Caco-2 (cell line): ENCODE measurements at regions not wholly inside any gene's neighbourhood (a gene's known extent, or its start where the extent isn't known, plus 50 kb on each side); places are given as distances from the start of the nearest gene placed in this dataset.

Source experiments
- BruUV-seq: library from RNA; stranded (reverse); fragments of 400-500 nt; replicated peaks from 2 replicates; lab custom pipeline; 2021; lab: Mats Ljungman, UMichigan
- CTCF ChIA-PET: fragments of 300-600 bp; sonication (Branson Sonifier 250); formaldehyde crosslinking; loops from one replicate; lab custom pipeline; 2022; ENCODE audit warnings: antibody characterized with exemption; lab: Charles Lee
- POLR2A ChIA-PET: fragments of 300-600 bp; sonication (Branson Sonifier 250); formaldehyde crosslinking; loops from one replicate; lab custom pipeline; 2022; ENCODE audit warnings: antibody characterized with exemption; lab: Charles Lee
- DNase-seq, 2 experiments: peaks; one replicate each; pipeline versions ENCODE4 v3.0.0 to v3.0.0-alpha.2; 2020 to 2022
- H3K27me3 ChIP-seq: replicated peaks from 2 replicates; pipeline ENCODE4 v1.6.0; 2011; ENCODE audit warnings: low read length; ENCODE audit not compliant: control insufficient read depth, insufficient read depth
- H3K36me3 ChIP-seq: 2 replicates; pipeline ENCODE4 v1.5.1; 2011; ENCODE audit warnings: low read length; ENCODE audit not compliant: control insufficient read depth, insufficient read depth
- H3K4me1 ChIP-seq: fragments of 250-450 bp; sonication (Bioruptor Pico); 2 replicates; pipeline ENCODE4 v1.5.1; 2020; ENCODE audit warnings: mild to moderate bottlenecking
- H3K4me3 ChIP-seq: 2 replicates; pipeline ENCODE4 v1.5.1; 2011; ENCODE audit warnings: low read depth, mild to moderate bottlenecking, control low read depth, low read length
- H3K9me3 ChIP-seq: fragments of 250-450 bp; sonication (Bioruptor Pico); 2 replicates; pipeline ENCODE4 v1.5.1; 2020; ENCODE audit warnings: mild to moderate bottlenecking, moderate library complexity
- H3K27ac Mint-ChIP-seq: one replicate; pipeline ENCODE4 v1.8.0; 2022; ENCODE audit warnings: mixed read lengths; ENCODE audit not compliant: unreplicated experiment
- H3K27me3 Mint-ChIP-seq: one replicate; pipeline ENCODE4 v1.8.0; 2022; ENCODE audit warnings: mixed read lengths; ENCODE audit not compliant: insufficient read depth, unreplicated experiment
- H3K36me3 Mint-ChIP-seq: one replicate; pipeline ENCODE4 v1.8.0; 2022; ENCODE audit warnings: mild to moderate bottlenecking, mixed read lengths; ENCODE audit not compliant: insufficient read depth, unreplicated experiment
- H3K4me1 Mint-ChIP-seq: one replicate; pipeline ENCODE4 v1.8.0; 2022; ENCODE audit warnings: low read depth, mixed read lengths; ENCODE audit not compliant: unreplicated experiment
- H3K4me3 Mint-ChIP-seq: one replicate; pipeline ENCODE4 v1.8.0; 2022; ENCODE audit warnings: mild to moderate bottlenecking, moderate library complexity, mixed read lengths; ENCODE audit not compliant: unreplicated experiment
- H3K9me3 Mint-ChIP-seq: one replicate; pipeline ENCODE4 v1.8.0; 2022; ENCODE audit warnings: mixed read lengths; ENCODE audit not compliant: unreplicated experiment
- intact Hi-C: fragments of 100-400 bp; cut with micrococcal nuclease; formaldehyde crosslinking; loops from one replicate; pipeline ENCODE4 v1.10.0; 2022; ENCODE audit not compliant: unreplicated experiment
- TF ChIP-seq, protein P1 (sequence below), 2 experiments: fragments of 200-600 bp in 1 of 2; IDR thresholded peaks; 1 replicate in 1 of 2; 2 replicates in 1 of 2; pipeline versions ENCODE4 v1.5.1 to v1.8.0; 2011 to 2022; ENCODE audit warnings: antibody characterized with exemption in 1 of 2, control low read depth in 1 of 2, inconsistent platforms in 1 of 2, low read depth in 1 of 2, low read length in 1 of 2, mild to moderate bottlenecking in 1 of 2, moderate library complexity in 1 of 2; ENCODE audit not compliant: insufficient read depth in 1 of 2, severe bottlenecking in 1 of 2, unreplicated experiment in 1 of 2

DNA sequence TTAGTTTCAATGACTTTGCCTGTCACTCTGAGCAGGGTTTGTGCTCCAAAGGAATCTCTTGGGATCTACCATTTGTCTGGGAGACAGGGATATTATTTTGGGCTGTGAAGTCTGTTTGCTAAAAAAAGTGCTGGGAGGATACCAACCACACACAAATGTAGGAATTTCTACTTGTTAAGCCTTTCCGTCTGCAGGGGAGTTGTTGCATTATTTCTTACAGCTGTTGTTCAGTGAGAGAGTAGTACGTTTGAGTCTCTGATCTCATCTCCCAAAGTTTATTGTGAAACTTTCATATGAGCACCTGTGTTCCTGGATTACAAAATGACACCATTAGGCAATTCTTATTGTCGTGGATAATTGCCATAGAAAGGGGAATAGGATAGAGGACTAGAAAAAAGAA, 78.3 kb upstream of the SEMA6A start:
- Mint-ChIP-seq H3K4me1 (no peaks in the 10 kb centered on the region), H3K9me3 (no peaks in the 10 kb centered on the region), H3K4me3 (no peak overlapping the region), H3K36me3 (no peaks in the 10 kb centered on the region), H3K27me3 (no peaks in the 10 kb centered on the region), H3K27ac (no peak overlapping the region)
- Histone ChIP-seq H3K4me3 (no peak overlapping the region), H3K27me3 (no peaks in the 10 kb centered on the region), H3K4me1 (no peaks in the 10 kb centered on the region), H3K36me3 (no peaks in the 10 kb centered on the region), H3K9me3 (no peaks in the 10 kb centered on the region)
- DNase-seq: no peak
- POLR2A ChIA-PET: interaction anchor here (0.6 kb wide), 1 partner anchor 78 kb away, joined by 4 read pairs; the partner anchor contains the start of gene SEMA6A
- TF ChIP-seq, protein P1, sequence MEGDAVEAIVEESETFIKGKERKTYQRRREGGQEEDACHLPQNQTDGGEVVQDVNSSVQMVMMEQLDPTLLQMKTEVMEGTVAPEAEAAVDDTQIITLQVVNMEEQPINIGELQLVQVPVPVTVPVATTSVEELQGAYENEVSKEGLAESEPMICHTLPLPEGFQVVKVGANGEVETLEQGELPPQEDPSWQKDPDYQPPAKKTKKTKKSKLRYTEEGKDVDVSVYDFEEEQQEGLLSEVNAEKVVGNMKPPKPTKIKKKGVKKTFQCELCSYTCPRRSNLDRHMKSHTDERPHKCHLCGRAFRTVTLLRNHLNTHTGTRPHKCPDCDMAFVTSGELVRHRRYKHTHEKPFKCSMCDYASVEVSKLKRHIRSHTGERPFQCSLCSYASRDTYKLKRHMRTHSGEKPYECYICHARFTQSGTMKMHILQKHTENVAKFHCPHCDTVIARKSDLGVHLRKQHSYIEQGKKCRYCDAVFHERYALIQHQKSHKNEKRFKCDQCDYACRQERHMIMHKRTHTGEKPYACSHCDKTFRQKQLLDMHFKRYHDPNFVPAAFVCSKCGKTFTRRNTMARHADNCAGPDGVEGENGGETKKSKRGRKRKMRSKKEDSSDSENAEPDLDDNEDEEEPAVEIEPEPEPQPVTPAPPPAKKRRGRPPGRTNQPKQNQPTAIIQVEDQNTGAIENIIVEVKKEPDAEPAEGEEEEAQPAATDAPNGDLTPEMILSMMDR (IDR thresholded peaks at IDR 0.05; ENCODE audit: insufficient read depth in 1 of 2, low read depth in 1 of 2, low read length in 1 of 2, severe bottlenecking in 1 of 2, unreplicated experiment in 1 of 2): no peak
- intact Hi-C loops: no loop called here
- CTCF ChIA-PET: no interaction called here
- BruUV-seq: no TSS peak

DNA sequence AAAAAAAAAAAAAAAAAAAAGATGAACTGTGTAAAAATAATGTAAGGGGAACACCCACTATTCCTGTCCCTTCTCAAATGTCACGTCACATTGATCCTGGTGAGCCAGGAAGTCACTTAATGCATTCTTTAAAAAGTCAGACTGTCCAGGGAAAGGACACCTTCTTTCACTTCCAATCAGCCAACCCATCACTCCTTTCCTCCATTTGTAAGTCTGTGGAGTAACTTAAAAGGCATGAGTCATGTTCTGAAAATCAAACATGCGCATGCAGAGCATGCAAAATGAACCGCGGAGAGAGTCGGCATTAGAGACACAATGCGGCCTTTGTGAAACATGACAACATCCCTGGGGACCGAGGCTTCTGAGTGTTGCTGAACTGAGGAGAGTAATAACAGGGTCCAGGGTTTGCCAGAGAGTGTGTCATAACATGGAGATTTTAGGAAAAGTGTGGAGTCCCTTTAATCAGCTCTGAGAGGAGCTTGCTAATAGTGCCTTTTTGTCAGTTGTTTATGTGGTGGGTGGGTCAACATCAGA, 77.6 kb upstream of the SEMA6A start:
- no TSS peak for BruUV-seq
- Mint-ChIP-seq H3K27me3 (no peaks in the 10 kb centered on the region), H3K27ac (no peak overlapping the region), H3K4me1 (no peaks in the 10 kb centered on the region), H3K9me3 (no peaks in the 10 kb centered on the region), H3K4me3 (no peak overlapping the region), H3K36me3 (no peaks in the 10 kb centered on the region)
- no peaks in the 10 kb centered on the region for H3K27me3 ChIP-seq
- H3K9me3 ChIP-seq: no peaks in the 10 kb centered on the region
- no peak for DNase-seq
- ChIA-PET POLR2A (interaction anchor here (0.6 kb wide), 1 partner anchor 78 kb away, joined by 4 read pairs; the partner anchor contains the start of gene SEMA6A), CTCF (no interaction called here)
- H3K4me1 ChIP-seq: no peaks in the 10 kb centered on the region
- H3K36me3 ChIP-seq: no peaks in the 10 kb centered on the region
- H3K4me3 ChIP-seq: no peak overlapping the region
- intact Hi-C loops: no loop called here
- TF ChIP-seq, protein P1 (IDR thresholded peaks at IDR 0.05; ENCODE audit: insufficient read depth in 1 of 2, low read depth in 1 of 2, low read length in 1 of 2, severe bottlenecking in 1 of 2, unreplicated experiment in 1 of 2): no peak

DNA sequence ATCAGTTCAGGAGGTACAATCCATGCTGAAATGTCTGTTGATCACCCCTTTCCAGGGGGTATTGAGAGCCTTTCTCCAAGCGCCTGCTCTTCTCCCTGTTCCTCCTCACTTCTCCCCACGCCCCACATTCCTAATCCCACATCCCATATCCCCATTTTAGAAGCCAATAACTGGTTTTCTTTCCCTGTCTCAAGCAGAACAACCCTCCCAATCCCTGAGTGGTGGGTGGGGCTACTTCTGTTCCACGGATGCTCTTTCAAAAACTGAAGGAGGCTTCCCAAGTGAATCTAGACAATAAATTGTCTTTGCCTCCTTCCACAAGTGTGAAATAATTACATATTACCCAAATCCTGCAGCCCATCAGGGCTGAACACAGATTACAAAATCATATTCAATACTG, 77.0 kb upstream of the SEMA6A start:
- H3K27me3 ChIP-seq: no peaks in the 10 kb centered on the region
- POLR2A ChIA-PET: no interaction called here
- Mint-ChIP-seq H3K9me3 (no peaks in the 10 kb centered on the region), H3K4me3 (no peak overlapping the region), H3K27me3 (no peaks in the 10 kb centered on the region), H3K27ac (no peak overlapping the region), H3K36me3 (no peaks in the 10 kb centered on the region), H3K4me1 (no peaks in the 10 kb centered on the region)
- no peaks in the 10 kb centered on the region for H3K4me1 ChIP-seq
- H3K4me3 ChIP-seq: no peak overlapping the region
- TF ChIP-seq, protein P1 (IDR thresholded peaks at IDR 0.05; ENCODE audit: insufficient read depth in 1 of 2, low read depth in 1 of 2, low read length in 1 of 2, severe bottlenecking in 1 of 2, unreplicated experiment in 1 of 2): no peak
- intact Hi-C loops: no loop called here
- BruUV-seq: no TSS peak
- CTCF ChIA-PET: no interaction called here
- no peaks in the 10 kb centered on the region for H3K9me3 ChIP-seq
- no peaks in the 10 kb centered on the region for H3K36me3 ChIP-seq
- DNase-seq: no peak
